Right lobe of liver (tissue), 6 donors: ENCODE measurements at regions not wholly inside any gene's neighbourhood (a gene's known extent, or its start where the extent isn't known, plus 50 kb on each side); places are given as distances from the start of the nearest gene placed in this dataset.

ENCODE experiments used
- ATAC-seq, 4 donors: fragments of 200-7000 bp; cut with Tn5 transposase; one replicate each; pipeline ENCODE4 v1.9.1; 2020; ENCODE audit warnings: mild to moderate bottlenecking in 4 of 4, moderate library complexity in 4 of 4
- DNase-seq, 3 donors: peaks; one replicate each; pipeline ENCODE4 v3.0.0-alpha.2; 2020
- H3K27ac ChIP-seq, 3 donors: fragments of 200-600 bp; one replicate each; pipeline ENCODE4 v1.8.0; 2022
- H3K27me3 ChIP-seq, 2 donors: fragments of 200-600 bp; one replicate each; pipeline ENCODE4 v1.8.0; 2022
- H3K36me3 ChIP-seq, 4 donors: fragments of 200-600 bp; sonication (generic) in 1 of 4; one replicate each; pipeline versions ENCODE4 v1.5.1 to v1.8.0; 2017 to 2022; ENCODE audit warnings: control low read depth in 1 of 4
- H3K4me1 ChIP-seq, 4 donors: fragments of 200-600 bp; sonication (generic) in 1 of 4; one replicate each; pipeline versions ENCODE4 v1.5.1 to v1.8.0; 2017 to 2022; ENCODE audit warnings: control low read depth in 1 of 4
- H3K4me3 ChIP-seq, 3 donors: fragments of 200-600 bp; one replicate each; pipeline ENCODE4 v1.8.0; 2022
- H3K9me3 ChIP-seq, 4 donors: fragments of 200-600 bp; sonication (generic) in 1 of 4; one replicate each; pipeline versions ENCODE4 v1.5.1 to v1.8.0; 2017 to 2022; ENCODE audit warnings: control low read depth in 1 of 4
- CTCF ChIP-seq, 4 donors: fragments of 200-600 bp in 3 of 4; fragments of 450-650 bp in 1 of 4; IDR thresholded peaks; one replicate each; pipeline versions ENCODE4 v1.5.1 to v1.8.0; 2016 to 2022; ENCODE audit warnings: antibody characterized with exemption in 4 of 4, mild to moderate bottlenecking in 2 of 4
- POLR2A ChIP-seq: fragments of 450-650 bp; IDR thresholded peaks from one replicate; pipeline ENCODE4 v1.6.1; 2017; ENCODE audit warnings: antibody characterized with exemption, mild to moderate bottlenecking
- WGBS: methylation state at CpG from one replicate; pipeline ENCODE4 v1.1.6; 2018; ENCODE audit warnings: low coverage, low lambda C conversion rate; ENCODE audit not compliant: insufficient coverage; ENCODE audit errors: missing lambda C conversion rate; 5-methylcytosine and 5-hydroxymethylcytosine counted together
- intact Hi-C, 2 donors: fragments of 100-400 bp; cut with DNase I; formaldehyde crosslinking; loops; one replicate each; pipeline versions ENCODE4 v1.11.2 to v1.14.1; 2022
- donor health status: DM: no; HTN: yes; CAD: no.
- donor health status: DM: no; HTN: no; CAD: no.
- donor health status: DM: no; HTN: no; CAD: no.
- donor health status: DM: no; HTN: yes; CAD: no.
- donor health status: DM: no; HTN: yes; CAD: no.

- Histone ChIP-seq H3K4me3 (no peak overlapping the region), H3K4me1 (peaks cover 0 to 4% (median under 1%) of the 10 kb centered on the region in 4 donors), H3K27me3 (no peaks in the 10 kb centered on the region), H3K9me3 (no peaks in the 10 kb centered on the region), H3K36me3 (peaks cover 0 to 6% (median 0%) of the 10 kb centered on the region in 4 donors), H3K27ac (no peak overlapping the region)
- TF ChIP-seq POLR2A (no peak), CTCF (IDR thresholded peaks at IDR 0.05) (no peak)
- DNase-seq (no peak), ATAC-seq (no peak)
- intact Hi-C loops = no loop called here
- WGBS = 96% methylated on average over 3 of the region's 4 CpGs
Measured at GRCh38 chr3:141418751-141419150, 50.4 kb downstream of the ZBTB38 start.

- H3K9me3 ChIP-seq = no peaks in the 10 kb centered on the region
- no peak overlapping the region for H3K27ac ChIP-seq
- H3K36me3 ChIP-seq = no peaks in the 10 kb centered on the region
- 77% methylated on average over 4 of the region's 5 CpGs for WGBS
- no peak overlapping the region for H3K4me3 ChIP-seq
- H3K4me1 ChIP-seq = no peaks in the 10 kb centered on the region
- ATAC-seq = peak in 1 of 4 donors; percentile 36
- no peaks in the 10 kb centered on the region for H3K27me3 ChIP-seq
- TF ChIP-seq CTCF (IDR thresholded peaks at IDR 0.05) (no peak), POLR2A (no peak)
- DNase-seq = no peak
- intact Hi-C loops = no loop called here
Measured at GRCh38 chr3:141419946-141420345, 51.6 kb downstream of the ZBTB38 start.

DNA sequence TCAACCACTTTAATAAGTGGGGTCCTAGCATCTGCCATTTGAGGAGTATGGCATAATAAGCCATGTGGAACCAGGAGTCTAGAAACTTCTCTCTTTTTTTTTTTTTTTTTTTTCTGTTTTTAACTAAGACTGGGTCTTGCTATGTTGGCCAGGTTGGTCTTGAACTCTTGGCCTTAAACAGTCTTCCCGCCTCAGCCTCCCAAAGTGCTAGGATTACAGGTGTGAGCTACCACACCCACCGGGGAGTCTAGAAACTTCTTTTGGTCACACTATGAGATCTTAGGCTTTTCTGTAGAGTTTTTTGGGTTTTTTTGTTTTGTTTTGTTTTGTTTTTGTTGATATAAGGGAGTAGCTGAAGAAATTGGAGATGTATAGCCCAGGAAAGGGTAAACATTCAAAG lies 52.9 kb downstream of the ZBTB38 start:
- ATAC-seq (no peak), DNase-seq (no peak)
- H3K4me3 ChIP-seq = no peak overlapping the region
- peaks cover 0 to 8% (median 4%) of the 10 kb centered on the region in 4 donors for H3K4me1 ChIP-seq
- WGBS = 94% methylated on average over 2 of the region's 2 CpGs
- TF ChIP-seq CTCF (IDR thresholded peaks at IDR 0.05) (no peak), POLR2A (no peak)
- H3K36me3 ChIP-seq = no peaks in the 10 kb centered on the region
- H3K27ac ChIP-seq = no peak overlapping the region
- intact Hi-C loops = no loop called here
- H3K9me3 ChIP-seq = no peaks in the 10 kb centered on the region
- H3K27me3 ChIP-seq = no peaks in the 10 kb centered on the region

GRCh38 chr3:141421639-141422319 lies 53.5 kb downstream of the ZBTB38 start:
- 83% methylated on average over 5 of the region's 5 CpGs for WGBS
- Histone ChIP-seq H3K27me3 (no peaks in the 10 kb centered on the region), H3K27ac (no peak overlapping the region), H3K4me3 (no peak overlapping the region), H3K4me1 (peaks cover 0 to 13% (median 6%) of the 10 kb centered on the region in 4 donors), H3K9me3 (no peaks in the 10 kb centered on the region), H3K36me3 (no peaks in the 10 kb centered on the region)
- no peak for ATAC-seq
- intact Hi-C loops = no loop called here
- no peak for DNase-seq
- TF ChIP-seq CTCF (IDR thresholded peaks at IDR 0.05) (no peak), POLR2A (no peak)
